ENCODE measurements at regions not wholly inside any gene's neighbourhood (a gene's known extent, or its start where the extent isn't known, plus 50 kb on each side); places are given as distances from the start of the nearest gene placed in this dataset.

GRCh38 chr10:2476812-2477553 lies 590.4 kb upstream of the PFKP start:
- peaks cover 5% of the 10 kb centered on the region for H3K27me3 Mint-ChIP-seq (ENCODE audit: low read depth)
- CTCF ChIA-PET: no interaction called here
- H3K36me3 Mint-ChIP-seq: peaks cover 12% of the 10 kb centered on the region
- H3K9me3 Mint-ChIP-seq: peaks cover 30% of the 10 kb centered on the region
- DNase-seq (ENCODE audit: low spot score): peak; percentile 75
- peak overlapping the region; percentile 86 for H3K27ac Mint-ChIP-seq
- POLR2A ChIA-PET: no interaction called here
- peak; percentile 100 for ATAC-seq
- H3K4me1 Mint-ChIP-seq: peaks cover 29% of the 10 kb centered on the region
- no peak overlapping the region for H3K4me3 Mint-ChIP-seq
- TF ChIP-seq FOXP1 (CRISPR knock-in tag; IDR thresholded peaks at IDR 0.05; ENCODE audit: borderline replicate concordance) (peak; percentile 55; the same call in 1 of the 2 replicates), CREM (CRISPR knock-in tag; IDR thresholded peaks at IDR 0.05) (0 out of 2 replicates have a peak, but pooled peaks have one; percentile 31), CBFB (CRISPR knock-in tag; IDR thresholded peaks at IDR 0.05; ENCODE audit: low read depth) (no peak), ZNF532 (CRISPR knock-in tag; IDR thresholded peaks at IDR 0.05; ENCODE audit: borderline replicate concordance) (peak; percentile 86; the same call in 1 of the 2 replicates), SP1 (CRISPR knock-in tag; conservative IDR thresholded peaks at IDR 0.05) (0 out of 2 replicates have a peak, but pooled peaks have one; percentile 27), ETV6 (CRISPR knock-in tag; IDR thresholded peaks at IDR 0.05) (peak; percentile 50; the same call in 1 of the 2 replicates), ZNF281 (CRISPR knock-in tag; IDR thresholded peaks at IDR 0.05) (no peak), FOXK1 (CRISPR knock-in tag; IDR thresholded peaks at IDR 0.05) (peak; percentile 79), IRF2 (CRISPR knock-in tag; IDR thresholded peaks at IDR 0.05; ENCODE audit: borderline replicate concordance, low read depth) (no peak), ZNF671 (CRISPR knock-in tag; IDR thresholded peaks at IDR 0.05) (no peak), FOXJ3 (CRISPR knock-in tag; IDR thresholded peaks at IDR 0.05; ENCODE audit: borderline replicate concordance) (0 out of 2 replicates have a peak, but pooled peaks have one; percentile 50), NR3C1 (CRISPR knock-in tag; conservative IDR thresholded peaks at IDR 0.05; ENCODE audit: low read depth) (no peak), ZSCAN18 (CRISPR knock-in tag; IDR thresholded peaks at IDR 0.05) (no peak), ZNF416 (CRISPR knock-in tag; IDR thresholded peaks at IDR 0.05) (0 out of 2 replicates have a peak, but pooled peaks have one; percentile 45), ZNF423 (CRISPR knock-in tag; IDR thresholded peaks at IDR 0.05) (peak; percentile 76), TCF7 (CRISPR knock-in tag; IDR thresholded peaks at IDR 0.05; ENCODE audit: low read depth) (no peak), FOXP4 (CRISPR knock-in tag; IDR thresholded peaks at IDR 0.05) (peak; percentile 84), ZNF121 (CRISPR knock-in tag; IDR thresholded peaks at IDR 0.05) (no peak), TEAD4 (CRISPR knock-in tag; IDR thresholded peaks at IDR 0.05) (peak; percentile 78; the same call in 1 of the 2 replicates), TEAD1 (CRISPR knock-in tag; IDR thresholded peaks at IDR 0.05) (peak; percentile 97; the same call in 1 of the 2 replicates), MAX (CRISPR knock-in tag; IDR thresholded peaks at IDR 0.05) (0 out of 2 replicates have a peak, but pooled peaks have one; percentile 33), USF1 (CRISPR knock-in tag; IDR thresholded peaks at IDR 0.05) (no peak)
